HG03457 (cell line): ENCODE measurements at regions not wholly inside any gene's neighbourhood (a gene's known extent, or its start where the extent isn't known, plus 50 kb on each side); places are given as distances from the start of the nearest gene placed in this dataset.
"Not testable (repeated sequence)": the region's sequence is repeated elsewhere in the genome, so short reads cannot be mapped to it uniquely, and the experiment has no call there.

Experiments used
- ATAC-seq: cut with Tn5 transposase; IDR thresholded peaks from one replicate; pipeline ENCODE4 v1.9.1; 2021; ENCODE audit warnings: moderate number of reproducible peaks; ENCODE audit not compliant: unreplicated experiment

GRCh38 chr18:1779587-1779986, 791.7 kb downstream of the METTL4 start:
- no peak for ATAC-seq

GRCh38 chr18:1784113-1784512, 787.2 kb downstream of the METTL4 start:
- ATAC-seq: no peak

- not testable (repeated sequence) for ATAC-seq
These were observed 785.3 kb downstream of the METTL4 start for GRCh38 chr18:1785980-1786379.

GRCh38 chr18:1796636-1797035, 774.7 kb downstream of the METTL4 start:
- no peak for ATAC-seq

GRCh38 chr18:1797235-1797634, 774.1 kb downstream of the METTL4 start:
- no peak for ATAC-seq

- ATAC-seq: no peak
These were observed 765.8 kb downstream of the METTL4 start for GRCh38 chr18:1805521-1805920.

- ATAC-seq: no peak
These were observed 764.3 kb downstream of the METTL4 start for GRCh38 chr18:1806884-1807615.

- ATAC-seq: no peak
These were observed 760.0 kb downstream of the METTL4 start for GRCh38 chr18:1811282-1811681.

- no peak for ATAC-seq
These were observed 746.0 kb downstream of the METTL4 start for GRCh38 chr18:1825296-1825695.

GRCh38 chr18:1840878-1841277, 730.4 kb downstream of the METTL4 start:
- ATAC-seq: no peak

- no peak for ATAC-seq
These were observed 724.7 kb downstream of the METTL4 start for GRCh38 chr18:1846640-1847039.

GRCh38 chr18:1848716-1849115, 722.6 kb downstream of the METTL4 start:
- no peak for ATAC-seq

GRCh38 chr18:1849386-1849785, 721.9 kb downstream of the METTL4 start:
- ATAC-seq: no peak

GRCh38 chr18:1857281-1857680, 714.0 kb downstream of the METTL4 start:
- not testable (repeated sequence) for ATAC-seq

GRCh38 chr18:1861473-1861872, 709.8 kb downstream of the METTL4 start:
- no peak for ATAC-seq

GRCh38 chr18:1865869-1866268, 705.4 kb downstream of the METTL4 start:
- no peak for ATAC-seq

GRCh38 chr18:1872274-1872673, 699.0 kb downstream of the METTL4 start:
- no peak for ATAC-seq

GRCh38 chr18:1875219-1875618, 696.1 kb downstream of the METTL4 start:
- no peak for ATAC-seq

GRCh38 chr18:1884623-1885022, 686.7 kb downstream of the METTL4 start:
- no peak for ATAC-seq

GRCh38 chr18:1891641-1892040, 679.7 kb downstream of the METTL4 start:
- no peak for ATAC-seq

GRCh38 chr18:1892191-1892590, 679.1 kb downstream of the METTL4 start:
- no peak for ATAC-seq

GRCh38 chr18:1895456-1896185, 675.7 kb downstream of the METTL4 start:
- no peak for ATAC-seq
